Natural killer cell (primary cell): ENCODE measurements at regions not wholly inside any gene's neighbourhood (a gene's known extent, or its start where the extent isn't known, plus 50 kb on each side); places are given as distances from the start of the nearest gene placed in this dataset.

Experiments used
- ATAC-seq, 3 donors: fragments of 150-1000 bp in 2 of 3; fragments of 200-7000 bp in 1 of 3; cut with Tn5 transposase; 1 replicate in 1 of 3; 2 replicates in 2 of 3; pipeline ENCODE4 v1.10.0; 2021; ENCODE audit warnings: mild to moderate bottlenecking in 2 of 3, moderate library complexity in 2 of 3
- DNase-seq, 2 donors: peaks; one replicate each; pipeline versions ENCODE4 v3.0.0 to v3.0.0-alpha.2; 2013 to 2021; ENCODE audit warnings: mixed read lengths in 1 of 2
- H3K27ac ChIP-seq: one replicate; pipeline ENCODE4 v1.5.1; 2013; ENCODE audit warnings: mild to moderate bottlenecking, low read length
- H3K27me3 ChIP-seq: one replicate; pipeline ENCODE4 v1.6.1; 2013; ENCODE audit warnings: low read length; ENCODE audit not compliant: control insufficient read depth, insufficient read depth
- H3K36me3 ChIP-seq: one replicate; pipeline ENCODE4 v1.6.1; 2013; ENCODE audit warnings: low read length; ENCODE audit not compliant: control insufficient read depth, insufficient read depth
- H3K4me1 ChIP-seq: one replicate; pipeline ENCODE4 v1.6.1; 2013; ENCODE audit warnings: low read length; ENCODE audit not compliant: control insufficient read depth, insufficient read depth
- H3K4me3 ChIP-seq: one replicate; pipeline ENCODE4 v1.5.1; 2013; ENCODE audit warnings: low read length
- H3K9me3 ChIP-seq: one replicate; pipeline ENCODE4 v1.6.1; 2013; ENCODE audit warnings: low read length; ENCODE audit not compliant: control insufficient read depth, insufficient read depth
- H3K27ac Mint-ChIP-seq, 2 donors: one replicate each; pipeline ENCODE4 v1.8.0; 2022; ENCODE audit warnings: mild to moderate bottlenecking in 2 of 2, mixed read lengths in 2 of 2, moderate library complexity in 1 of 2
- H3K27me3 Mint-ChIP-seq, 2 donors: one replicate each; pipeline ENCODE4 v1.8.0; 2022; ENCODE audit warnings: low read depth in 2 of 2, mixed read lengths in 2 of 2
- H3K36me3 Mint-ChIP-seq: one replicate; pipeline ENCODE4 v1.8.0; 2022; ENCODE audit warnings: mixed read lengths
- H3K4me1 Mint-ChIP-seq, 2 donors: one replicate each; pipeline ENCODE4 v1.8.0; 2022; ENCODE audit warnings: mixed read lengths in 2 of 2
- H3K4me3 Mint-ChIP-seq: one replicate; pipeline ENCODE4 v1.8.0; 2022; ENCODE audit warnings: mild to moderate bottlenecking, moderate library complexity, mixed read lengths
- H3K9me3 Mint-ChIP-seq, 2 donors: one replicate each; pipeline ENCODE4 v1.8.0; 2022; ENCODE audit warnings: mixed read lengths in 2 of 2
- CTCF ChIP-seq: fragments of 200-600 bp; IDR thresholded peaks from one replicate; pipeline ENCODE4 v1.8.0; 2022; ENCODE audit warnings: antibody characterized with exemption
- WGBS: methylation state at CpG from one replicate; pipeline ENCODE4 v1.1.7; 2013; ENCODE audit warnings: missing lambda C conversion rate; ENCODE audit not compliant: insufficient coverage; 5-methylcytosine and 5-hydroxymethylcytosine counted together
- intact Hi-C: fragments of 100-400 bp; cut with micrococcal nuclease; formaldehyde crosslinking; loops from one replicate; pipeline ENCODE4 v1.14.2; 2022

DNA sequence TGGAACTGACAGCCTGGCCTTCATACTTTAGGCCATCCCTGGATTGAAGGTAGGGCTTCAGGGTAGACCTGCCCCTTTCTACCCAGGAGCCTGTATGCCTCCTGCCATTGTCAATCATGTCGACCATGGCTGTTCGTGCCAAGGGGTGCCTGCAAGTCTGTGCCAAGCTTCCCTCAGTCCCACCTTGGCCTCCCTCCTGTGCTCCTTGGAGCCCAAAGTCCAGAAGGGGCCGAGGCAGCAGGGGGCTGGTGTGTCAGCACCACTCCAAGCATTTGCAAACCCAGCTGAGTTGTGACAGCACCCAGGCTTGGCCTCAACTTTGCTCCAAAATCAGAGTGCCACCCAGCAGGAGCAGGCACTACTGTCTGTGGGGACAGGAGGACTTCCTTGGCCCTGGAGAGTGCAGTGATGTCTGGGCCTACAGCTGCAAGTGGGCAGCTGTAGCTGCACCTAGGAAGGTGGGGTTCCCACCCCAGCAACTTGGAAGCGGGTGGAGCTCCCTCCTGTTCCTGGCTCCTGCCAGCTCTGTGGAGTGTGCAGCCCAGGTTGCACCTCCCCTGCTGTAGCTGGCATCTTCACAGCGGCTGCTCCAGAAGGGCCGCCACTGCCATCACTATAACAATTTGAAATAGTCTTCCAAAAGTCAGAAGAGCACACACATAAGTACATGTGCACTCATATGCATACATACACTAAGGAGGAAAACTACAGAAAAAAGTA, 1719.3 kb downstream of the HACE1 start:
- no peaks in the 10 kb centered on the region for H3K36me3 Mint-ChIP-seq
- WGBS = 84% methylated on average over 6 of the region's 6 CpGs
- H3K27ac Mint-ChIP-seq = no peak overlapping the region
- Histone ChIP-seq H3K4me3 (no peak overlapping the region), H3K27ac (no peak overlapping the region), H3K36me3 (no peaks in the 10 kb centered on the region), H3K9me3 (no peaks in the 10 kb centered on the region), H3K4me1 (no peaks in the 10 kb centered on the region), H3K27me3 (no peaks in the 10 kb centered on the region)
- no peak overlapping the region for H3K4me3 Mint-ChIP-seq
- no peaks in the 10 kb centered on the region for H3K27me3 Mint-ChIP-seq
- no peaks in the 10 kb centered on the region for H3K4me1 Mint-ChIP-seq
- DNase-seq (no peak), ATAC-seq (no peak)
- intact Hi-C loops = no loop called here
- H3K9me3 Mint-ChIP-seq = peaks cover 3 to 14% of the 10 kb centered on the region in 2 donors
- no peak for TF ChIP-seq CTCF

DNA sequence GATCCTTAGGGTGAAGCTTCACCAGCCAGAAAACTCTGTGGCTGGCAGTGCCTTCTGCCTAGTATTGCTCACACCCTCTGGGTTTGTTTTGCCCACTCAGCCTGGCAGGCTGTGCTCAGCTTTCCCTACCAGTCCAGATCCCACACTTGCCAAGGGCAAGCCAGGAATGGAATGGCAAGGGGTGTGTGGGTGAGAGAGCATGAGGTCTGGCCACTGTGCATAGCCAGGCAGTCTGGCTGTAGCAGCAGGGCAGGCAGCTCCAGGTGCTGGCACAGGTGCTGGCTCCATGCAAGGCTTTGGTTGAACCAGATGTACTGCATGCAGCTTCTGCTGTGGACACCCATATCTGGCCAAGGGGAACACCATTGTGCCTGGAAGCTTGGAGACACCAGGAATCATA, 1720.3 kb downstream of the HACE1 start:
- Mint-ChIP-seq H3K4me3 (no peak overlapping the region), H3K27ac (no peak overlapping the region), H3K27me3 (no peaks in the 10 kb centered on the region), H3K9me3 (peaks cover 5 to 16% of the 10 kb centered on the region in 2 donors), H3K4me1 (no peaks in the 10 kb centered on the region), H3K36me3 (no peaks in the 10 kb centered on the region)
- TF ChIP-seq CTCF = no peak
- intact Hi-C loops = no loop called here
- no peaks in the 10 kb centered on the region for H3K27me3 ChIP-seq
- no peak overlapping the region for H3K4me3 ChIP-seq
- ATAC-seq (no peak), DNase-seq (no peak)
- H3K27ac ChIP-seq = no peak overlapping the region
- H3K36me3 ChIP-seq = no peaks in the 10 kb centered on the region
- no peaks in the 10 kb centered on the region for H3K4me1 ChIP-seq
- no peaks in the 10 kb centered on the region for H3K9me3 ChIP-seq

DNA sequence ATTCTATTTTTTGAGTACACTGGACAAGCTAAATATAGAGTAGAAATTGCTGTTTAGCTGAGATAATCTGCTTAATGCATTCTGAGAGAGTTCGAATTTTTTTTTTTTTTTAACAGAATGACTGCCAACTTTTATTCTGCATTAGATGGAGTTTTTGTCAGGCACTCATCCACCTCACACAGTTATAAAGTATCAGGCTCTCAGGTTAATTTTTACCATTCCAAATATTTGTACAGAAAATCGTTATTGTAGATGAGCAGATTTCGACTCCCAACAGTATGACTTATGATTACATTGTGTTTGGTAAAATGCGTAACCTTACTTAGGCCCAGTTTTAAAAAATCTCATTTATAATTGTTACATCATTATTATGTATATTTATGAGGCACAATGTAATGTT, 1731.0 kb downstream of the GRIK2 start:
- Mint-ChIP-seq H3K4me3 (no peak overlapping the region), H3K36me3 (no peaks in the 10 kb centered on the region), H3K27ac (no peak overlapping the region), H3K4me1 (no peaks in the 10 kb centered on the region), H3K9me3 (peaks cover 4 to 15% of the 10 kb centered on the region in 2 donors), H3K27me3 (no peaks in the 10 kb centered on the region)
- no peaks in the 10 kb centered on the region for H3K36me3 ChIP-seq
- intact Hi-C loops = no loop called here
- no peak overlapping the region for H3K27ac ChIP-seq
- H3K4me3 ChIP-seq = no peak overlapping the region
- DNase-seq (no peak), ATAC-seq (no peak)
- no peaks in the 10 kb centered on the region for H3K4me1 ChIP-seq
- H3K9me3 ChIP-seq = no peaks in the 10 kb centered on the region
- WGBS = no CpG with 5 or more reads among the region's 4 CpGs
- H3K27me3 ChIP-seq = no peaks in the 10 kb centered on the region
- no peak for TF ChIP-seq CTCF
